ENCODE measurements at regions not wholly inside any gene's neighbourhood (a gene's known extent, or its start where the extent isn't known, plus 50 kb on each side); places are given as distances from the start of the nearest gene placed in this dataset.

GRCh38 chr14:101025696-101026095 lies 122.2 kb upstream of the RTL1 start:
- DNase-seq (ENCODE audit: low spot score) = no peak

DNA sequence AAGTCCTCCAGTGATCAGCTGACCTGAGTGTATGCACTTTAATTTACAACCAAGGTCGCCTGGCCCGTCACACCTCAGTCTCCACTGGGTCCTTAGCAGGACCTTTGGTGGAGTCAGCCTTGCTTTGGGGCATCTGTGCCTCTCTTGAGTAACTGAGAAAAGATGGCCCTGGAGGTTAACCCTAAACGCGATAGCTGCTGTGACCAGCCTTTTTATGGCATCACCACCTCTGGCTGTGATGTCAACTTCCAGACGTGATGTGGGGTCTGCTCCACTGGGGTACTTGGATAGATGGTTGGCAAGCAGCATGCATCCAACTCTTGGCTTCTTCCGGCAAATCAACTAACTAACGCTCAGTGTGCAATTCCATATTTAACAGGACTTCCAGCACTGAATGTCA lies 122.8 kb upstream of the RTL1 start:
- DNase-seq (ENCODE audit: low spot score) = no peak

- DNase-seq (ENCODE audit: low spot score) = no peak
Measured at GRCh38 chr14:101027291-101027690, 123.8 kb upstream of the RTL1 start.

GRCh38 chr14:101027966-101028365 lies 124.4 kb upstream of the RTL1 start:
- DNase-seq (ENCODE audit: low spot score) = no peak

GRCh38 chr14:101028971-101029667 lies 125.6 kb upstream of the RTL1 start:
- DNase-seq (ENCODE audit: low spot score) = no peak

GRCh38 chr14:101029668-101030290 lies 126.3 kb upstream of the RTL1 start:
- no peak for DNase-seq (ENCODE audit: low spot score)

GRCh38 chr14:101030586-101030985 lies 127.1 kb upstream of the RTL1 start:
- no peak for DNase-seq (ENCODE audit: low spot score)

GRCh38 chr14:101031186-101031585 lies 127.7 kb upstream of the RTL1 start:
- DNase-seq (ENCODE audit: low spot score) = no peak

- DNase-seq (ENCODE audit: low spot score) = no peak
Measured at GRCh38 chr14:101031721-101032120, 128.2 kb upstream of the RTL1 start.

GRCh38 chr14:101032433-101032832 lies 128.9 kb upstream of the RTL1 start:
- no peak for DNase-seq (ENCODE audit: low spot score)

GRCh38 chr14:101033006-101033405 lies 129.5 kb upstream of the RTL1 start:
- DNase-seq (ENCODE audit: low spot score) = no peak

- DNase-seq (ENCODE audit: low spot score) = no peak
Measured at GRCh38 chr14:101033446-101034165, 130.1 kb upstream of the RTL1 start.

DNA sequence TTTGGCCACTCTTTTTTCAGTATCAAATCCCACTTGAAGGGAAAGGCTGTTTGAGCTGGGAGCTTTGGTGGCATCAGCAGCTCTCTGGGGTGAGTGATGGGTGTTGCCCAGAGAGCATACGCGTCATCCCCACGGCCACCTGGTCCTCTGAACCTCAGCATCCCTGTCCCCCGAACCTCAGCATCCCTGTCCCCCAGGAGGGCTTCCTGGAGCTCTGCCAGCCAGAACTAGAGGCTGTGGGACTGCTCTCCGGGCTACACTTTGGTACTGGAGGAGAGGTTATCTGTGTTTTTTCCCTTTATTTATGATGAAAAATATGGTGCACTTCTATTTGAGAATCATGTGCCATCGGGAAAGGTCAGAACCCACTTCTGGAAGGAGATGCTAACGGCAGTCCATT lies 131.5 kb upstream of the RTL1 start:
- no peak for DNase-seq (ENCODE audit: low spot score)

DNA sequence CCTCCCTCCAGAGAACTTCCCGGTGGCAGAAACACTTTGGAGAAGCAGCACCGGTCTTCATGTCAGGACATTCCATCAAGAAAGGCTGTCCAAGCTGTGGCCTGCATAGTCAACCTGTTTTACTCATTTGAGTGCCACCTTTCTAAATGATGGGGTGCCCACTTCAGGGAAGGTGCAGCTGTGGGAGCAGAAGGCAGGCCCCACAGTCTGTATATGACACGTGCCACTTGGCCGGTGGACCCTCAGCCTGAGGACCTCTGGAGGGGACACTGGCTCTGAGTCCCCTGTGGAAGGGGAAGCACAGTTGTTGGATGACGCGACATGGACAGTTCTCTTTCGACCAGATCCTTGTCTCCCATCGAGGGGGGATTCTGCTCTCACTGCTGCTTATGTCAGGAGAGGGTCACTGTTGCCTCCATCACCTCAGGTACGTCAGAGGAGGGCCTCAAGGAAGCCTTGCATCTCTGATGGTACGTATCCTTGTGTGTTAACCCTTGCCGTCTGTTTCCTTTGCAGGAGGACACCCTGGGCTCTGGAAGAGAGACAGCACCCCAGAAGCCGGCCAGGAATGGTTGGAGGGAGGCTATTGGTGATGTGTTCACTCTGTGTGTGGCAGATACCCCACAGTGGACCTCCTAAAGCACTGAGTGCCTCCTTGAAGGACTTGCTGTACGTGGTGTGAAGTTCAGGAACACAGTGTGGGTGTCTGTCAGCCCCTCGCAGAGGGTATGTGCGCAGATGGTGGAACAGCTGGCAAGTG lies 132.1 kb upstream of the RTL1 start:
- no peak for DNase-seq (ENCODE audit: low spot score)

DNA sequence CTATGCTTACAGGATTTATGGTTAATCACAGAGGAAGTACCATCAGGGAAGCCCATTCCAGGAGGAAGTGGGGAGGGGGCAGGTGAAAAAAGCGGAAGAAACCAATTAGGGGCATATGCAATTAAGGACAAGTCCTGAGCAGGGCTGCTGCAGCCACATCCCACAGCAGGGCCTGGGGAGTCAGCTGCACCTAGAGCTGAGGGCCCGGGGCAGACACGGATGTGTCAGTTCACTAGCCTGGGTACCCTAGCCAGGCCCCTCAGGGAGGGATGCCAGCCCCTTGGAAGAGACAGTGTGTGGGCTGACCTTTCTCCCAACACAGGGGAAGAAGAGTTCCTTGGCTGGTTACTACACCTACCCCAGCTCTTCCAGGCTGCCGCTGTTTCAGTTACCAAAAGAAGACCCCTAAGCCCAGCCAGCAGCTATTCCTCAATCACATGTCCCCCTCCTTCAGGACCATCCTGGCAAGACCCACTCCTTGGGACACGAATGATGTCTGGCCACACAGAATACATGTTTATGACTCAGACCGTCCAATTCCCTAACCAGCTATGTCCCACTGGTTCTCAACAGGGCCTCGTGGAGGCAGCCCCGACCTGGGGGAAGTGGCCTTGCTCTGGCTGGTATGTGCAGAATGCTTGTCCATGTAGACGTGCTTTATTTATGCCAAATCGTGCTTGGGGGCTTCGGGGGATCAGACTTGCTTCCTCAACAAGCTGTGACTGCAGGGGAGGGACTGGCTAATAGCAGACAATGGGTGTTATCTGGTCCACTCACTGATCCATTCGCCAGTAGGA lies 133.7 kb upstream of the RTL1 start:
- no peak for DNase-seq (ENCODE audit: low spot score)

- no peak for DNase-seq (ENCODE audit: low spot score)
Measured at GRCh38 chr14:101039031-101039754, 135.7 kb upstream of the RTL1 start.

DNA sequence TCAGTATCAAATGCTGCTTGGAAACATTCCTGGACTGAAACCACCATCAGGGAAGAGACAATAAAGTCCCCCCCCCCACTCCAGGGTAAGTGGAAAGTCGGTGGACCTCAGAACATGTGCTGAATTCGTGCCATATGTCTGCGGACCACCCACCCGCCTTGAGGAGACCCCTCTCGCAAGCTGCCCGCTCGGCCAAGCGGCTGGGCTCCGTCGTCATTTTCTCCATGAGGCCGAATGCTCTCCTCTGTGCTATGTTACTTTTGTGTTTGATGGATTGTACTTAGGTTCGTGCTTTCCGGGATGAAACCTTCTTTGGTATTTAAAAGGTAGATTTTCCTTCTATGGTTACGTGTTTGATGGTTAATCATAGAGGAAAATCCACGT lies 136.2 kb upstream of the RTL1 start:
- no peak for DNase-seq (ENCODE audit: low spot score)

DNA sequence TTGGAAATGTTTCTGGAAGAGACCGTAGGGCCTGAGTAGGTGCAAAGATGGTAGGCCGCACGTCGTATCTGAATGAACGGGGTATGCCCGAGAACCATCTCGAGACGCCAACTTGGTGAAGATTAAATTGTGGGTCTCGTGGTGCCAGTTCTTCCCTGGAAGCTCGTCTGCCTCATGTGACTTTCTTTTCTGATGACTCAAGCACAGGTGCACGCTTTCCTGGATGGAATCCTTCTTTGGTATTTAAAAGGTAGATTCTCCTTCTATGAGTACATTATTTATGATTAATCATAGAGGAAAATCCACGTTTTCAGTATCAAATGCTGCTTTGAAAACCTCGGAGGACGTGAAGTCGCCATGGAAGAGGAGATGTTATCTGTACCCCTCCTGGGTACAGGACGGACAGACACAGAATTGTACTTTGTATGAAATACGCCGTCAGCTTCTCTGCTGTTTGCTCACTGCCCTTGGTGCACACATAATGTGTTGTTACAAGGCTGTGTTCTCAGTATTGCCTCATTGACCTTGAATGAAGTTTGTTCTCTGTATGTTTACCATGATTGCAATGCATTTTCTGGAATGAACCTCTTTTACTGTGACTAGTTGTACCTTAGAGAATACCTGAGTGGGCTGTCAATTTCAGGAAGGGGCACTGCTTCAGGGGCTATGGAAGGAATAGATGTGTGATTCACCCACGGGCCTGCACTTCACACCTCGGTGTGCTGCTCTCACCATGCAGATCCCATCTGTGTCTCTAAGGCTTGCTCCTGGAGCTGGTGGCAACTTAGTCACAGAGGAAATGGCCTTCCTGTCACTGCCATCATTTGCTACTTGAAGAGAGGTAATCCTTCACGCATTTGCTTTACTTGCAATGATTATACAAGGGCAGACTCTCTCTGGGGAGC lies 137.3 kb upstream of the RTL1 start:
- no peak for DNase-seq (ENCODE audit: low spot score)

- no peak for DNase-seq (ENCODE audit: low spot score)
Measured at GRCh38 chr14:101043891-101044290, 140.4 kb upstream of the RTL1 start.

DNA sequence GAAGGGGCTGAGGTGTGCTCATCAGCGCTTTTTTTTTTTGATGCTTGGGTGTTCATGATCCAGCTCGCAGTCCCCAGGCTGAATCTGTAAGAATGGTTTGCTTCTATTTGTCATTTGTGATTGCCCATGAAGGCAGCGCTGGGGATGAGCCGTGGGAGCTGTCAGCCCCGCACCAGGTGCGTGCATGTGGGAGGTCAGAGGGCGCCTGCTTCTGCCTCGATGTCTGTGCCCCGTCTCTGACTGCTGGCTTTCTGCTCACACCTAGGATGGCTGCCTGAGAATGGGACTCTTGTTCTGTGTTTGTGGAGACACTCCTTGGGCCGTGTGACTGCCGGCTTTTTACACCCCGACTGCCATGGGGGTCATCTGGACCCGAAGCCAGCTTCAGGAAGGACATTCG lies 141.2 kb upstream of the RTL1 start:
- no peak for DNase-seq (ENCODE audit: low spot score)
